ENCODE measurements at regions not wholly inside any gene's neighbourhood (a gene's known extent, or its start where the extent isn't known, plus 50 kb on each side); places are given as distances from the start of the nearest gene placed in this dataset.

GRCh38 chr18:40110455-40110854, 1844.6 kb upstream of the PIK3C3 start:
- TF ChIP-seq CTCF (IDR thresholded peaks at IDR 0.05): no peak
- no peak for TF ChIP-seq EP300 (IDR thresholded peaks at IDR 0.05)
- TF ChIP-seq POLR2A (IDR thresholded peaks at IDR 0.05): no peak
- TF ChIP-seq POLR2AphosphoS5 (IDR thresholded peaks at IDR 0.05): no peak
